Sciatic nerve (tissue), 2 donors: ENCODE measurements at regions not wholly inside any gene's neighbourhood (a gene's known extent, or its start where the extent isn't known, plus 50 kb on each side); places are given as distances from the start of the nearest gene placed in this dataset.
"Not testable (repeated sequence)": the region's sequence is repeated elsewhere in the genome, so short reads cannot be mapped to it uniquely, and the experiment has no call there.

Experiments used
- ATAC-seq: fragments of 200-7000 bp; cut with Tn5 transposase; one replicate; pipeline ENCODE4 v1.9.1; 2020; ENCODE audit warnings: mild to moderate bottlenecking, moderate library complexity
- DNase-seq: peaks from one replicate; pipeline ENCODE4 v3.0.0-alpha.2; 2020; ENCODE audit warnings: low spot score
- intact Hi-C: fragments of 100-400 bp; cut with DNase I; formaldehyde crosslinking; loops from one replicate; pipeline ENCODE4 v1.14.2; 2022
- donor health status: DM: no; HTN: no; CAD: no.
- donor health status: DM: no; HTN: no; CAD: no.

- ATAC-seq (no peak), DNase-seq (no peak)
- intact Hi-C loops = no loop called here
Measured at GRCh38 chr7:112654322-112655216, 135.6 kb downstream of the TMEM168 start.

DNA sequence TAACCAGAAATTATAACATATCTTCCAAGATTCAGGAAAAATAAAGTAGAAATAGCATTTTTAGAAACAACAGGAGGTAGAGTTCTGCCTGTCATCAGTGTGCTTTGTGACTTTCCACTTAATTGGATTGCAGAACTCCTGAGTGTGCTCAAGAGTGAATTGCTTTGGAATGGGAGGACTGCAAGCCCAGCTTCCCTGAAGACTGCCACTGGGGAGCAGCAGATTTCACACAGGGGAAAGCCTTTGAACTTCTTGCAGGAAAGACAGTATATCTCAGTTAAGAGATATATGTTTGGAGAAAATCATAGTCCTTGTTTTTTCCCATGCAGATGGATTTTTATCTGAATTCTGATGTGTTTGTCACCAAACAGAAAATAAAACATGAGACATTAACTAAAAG, 124.5 kb downstream of the TMEM168 start:
- ATAC-seq (no peak), DNase-seq (no peak)
- intact Hi-C loops = no loop called here

- no peak for DNase-seq
- no peak for ATAC-seq
- intact Hi-C loops = no loop called here
Measured at GRCh38 chr7:112668561-112668960, 121.6 kb downstream of the TMEM168 start.

GRCh38 chr7:112669306-112669705, 120.9 kb downstream of the TMEM168 start:
- DNase-seq (no peak), ATAC-seq (no peak)
- intact Hi-C loops = no loop called here

DNA sequence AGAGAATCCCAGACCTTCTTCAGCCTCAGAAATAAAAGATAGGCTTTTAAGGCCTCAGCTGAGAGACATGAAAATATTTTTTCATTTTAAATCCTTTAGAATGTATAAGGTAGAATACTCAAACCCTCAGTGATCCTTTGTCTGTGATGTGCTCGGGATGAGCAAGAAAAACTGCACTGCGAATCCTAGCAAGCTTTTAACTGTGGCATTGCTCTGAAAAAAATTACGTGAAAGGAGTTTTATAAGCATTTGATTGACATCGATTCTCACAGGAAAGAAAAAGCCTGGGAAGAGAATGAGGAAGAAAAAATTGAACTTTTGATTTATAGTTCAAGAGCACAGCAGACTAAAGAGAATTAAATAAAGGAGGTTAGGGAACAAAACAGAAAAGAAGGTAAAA, 120.0 kb downstream of the TMEM168 start:
- no peak for DNase-seq
- intact Hi-C loops = no loop called here
- ATAC-seq = no peak

DNA sequence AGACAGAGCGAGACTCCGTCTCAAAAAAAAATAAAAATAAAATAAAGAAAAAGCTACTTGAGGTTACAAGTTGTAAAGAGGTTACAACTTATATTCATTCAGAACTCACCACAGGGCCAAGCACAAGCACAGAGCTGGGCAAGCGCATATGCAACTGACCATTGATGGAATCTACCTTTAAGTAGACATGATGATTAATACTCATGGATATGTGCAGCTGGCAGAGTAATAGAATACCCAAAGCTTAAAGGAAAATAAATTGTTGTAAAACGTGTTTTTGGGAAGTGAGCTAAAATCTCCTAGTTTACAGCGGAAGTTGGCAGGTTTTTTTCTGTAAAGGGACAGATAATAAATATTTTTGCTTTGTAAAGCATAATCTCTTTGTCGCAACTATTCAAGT, 111.6 kb downstream of the TMEM168 start:
- no peak for ATAC-seq
- DNase-seq = no peak
- intact Hi-C loops = no loop called here

- DNase-seq, ATAC-seq, intact Hi-C loops: not testable (repeated sequence)
Measured at GRCh38 chr7:112689466-112690177, 100.6 kb downstream of the TMEM168 start.

GRCh38 chr7:112692333-112692732, 97.9 kb downstream of the TMEM168 start:
- DNase-seq (no peak), ATAC-seq (no peak)
- intact Hi-C loops = no loop called here

GRCh38 chr7:112697211-112697610, 93.0 kb downstream of the TMEM168 start:
- intact Hi-C loops, DNase-seq, ATAC-seq: not testable (repeated sequence)

DNA sequence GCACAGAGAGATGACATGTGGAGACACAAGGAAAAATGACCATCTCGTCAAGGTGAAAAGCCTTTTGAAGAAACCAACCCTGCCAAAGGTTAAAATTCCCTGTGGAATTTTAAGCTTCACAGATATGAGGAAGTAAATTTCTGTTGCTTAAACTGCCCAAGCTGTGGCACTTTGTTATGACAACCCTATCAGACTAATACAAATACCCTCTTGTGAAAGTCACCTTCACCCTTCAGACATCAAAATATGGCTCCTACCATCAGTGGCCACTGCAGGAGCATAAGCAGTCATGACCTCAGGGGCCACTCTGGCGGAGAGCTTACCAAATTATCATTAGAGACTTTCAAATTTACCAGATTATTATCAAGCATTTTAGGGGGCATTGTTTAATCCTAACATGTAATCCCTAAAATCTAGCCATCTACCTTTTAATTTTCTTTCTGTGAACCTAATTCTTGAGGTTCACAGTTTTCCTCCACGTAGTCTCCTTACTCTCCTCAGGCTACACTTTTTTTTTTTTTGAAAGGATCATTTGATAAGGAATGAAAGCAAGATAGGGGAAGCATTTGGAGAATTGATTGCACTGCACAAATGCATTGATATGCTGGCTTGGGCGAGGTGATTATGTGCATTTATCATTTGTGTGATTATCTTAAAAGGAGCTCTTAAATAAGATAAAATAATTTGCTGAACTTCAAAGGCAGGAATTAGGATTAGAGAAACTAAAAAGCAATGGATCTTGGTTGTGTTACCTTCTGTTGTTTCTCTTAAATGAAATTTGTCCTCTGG, 90.3 kb downstream of the TMEM168 start:
- DNase-seq (no peak), ATAC-seq (no peak)
- intact Hi-C loops = no loop called here

DNA sequence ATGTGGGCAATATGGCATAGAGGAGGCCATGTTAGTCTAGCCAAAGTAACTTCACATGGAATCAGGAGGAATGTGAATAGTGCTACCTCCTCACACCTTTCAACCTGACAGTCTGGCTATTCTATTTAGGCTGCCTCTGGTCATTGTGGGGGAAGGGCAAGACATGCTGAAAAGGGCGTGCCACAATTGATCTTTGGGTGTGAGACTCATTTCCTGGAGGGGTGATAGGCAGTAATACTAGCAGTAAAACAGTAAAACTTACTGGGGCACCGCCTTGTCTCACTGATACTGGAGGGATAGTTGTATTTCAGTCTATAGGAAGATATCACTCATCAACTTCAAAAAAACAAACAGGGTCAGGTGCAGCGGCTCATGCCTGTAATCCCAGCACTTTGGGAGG, 88.7 kb downstream of the TMEM168 start:
- DNase-seq (no peak), ATAC-seq (no peak)
- intact Hi-C loops = no loop called here

- no peak for DNase-seq
- intact Hi-C loops = no loop called here
Measured at GRCh38 chr7:112707655-112708054, 82.5 kb downstream of the TMEM168 start.

DNA sequence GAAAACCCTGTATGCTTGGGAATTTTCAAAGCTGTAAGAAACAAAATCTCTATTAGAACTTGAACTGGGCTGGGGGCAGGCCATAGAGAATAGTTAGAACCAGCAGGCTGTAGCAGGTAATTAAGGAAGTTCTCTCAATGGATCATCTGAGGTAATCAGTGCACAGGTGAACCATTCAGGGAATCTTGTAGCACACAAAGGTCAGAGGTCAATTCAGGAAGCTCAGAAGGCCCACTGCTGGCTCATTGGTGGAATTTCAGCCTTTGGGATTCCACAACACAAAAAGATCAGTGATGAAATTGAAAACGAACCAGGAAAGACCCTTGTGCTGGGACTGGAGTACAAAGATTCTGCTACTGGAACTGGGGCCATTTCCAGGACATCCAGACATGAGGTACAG, 82.0 kb downstream of the TMEM168 start:
- ATAC-seq (no peak), DNase-seq (no peak)
- intact Hi-C loops = no loop called here

More at GRCh38 chr7:112707655-112708054, 82.5 kb downstream of the TMEM168 start:
- ATAC-seq = no peak
